ENCODE measurements at regions not wholly inside any gene's neighbourhood (a gene's known extent, or its start where the extent isn't known, plus 50 kb on each side); places are given as distances from the start of the nearest gene placed in this dataset.

DNA sequence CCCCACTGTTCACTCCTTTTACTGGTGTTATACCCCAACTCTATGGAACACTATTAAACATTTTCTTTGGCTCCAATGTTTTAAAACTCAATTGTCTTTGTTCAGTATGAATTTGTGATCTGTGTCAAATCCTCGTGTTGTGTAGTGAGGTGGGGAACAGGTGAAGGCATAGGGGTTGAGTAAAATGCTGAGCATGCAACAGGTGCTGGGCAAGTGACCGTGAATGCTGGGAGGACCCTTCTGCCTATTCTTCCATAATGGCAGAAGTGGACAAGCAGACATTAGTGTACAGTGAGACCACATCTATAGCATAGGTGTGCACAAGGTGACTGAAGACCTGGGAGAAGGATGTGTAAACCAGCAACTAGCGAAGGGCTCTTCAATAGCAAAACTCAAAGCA lies 1188.0 kb downstream of the UQCRFS1 start:
- TF ChIP-seq CEBPB (IDR thresholded peaks at IDR 0.05), result no peak
- TF ChIP-seq USF1 (IDR thresholded peaks at IDR 0.05), result no peak
- TF ChIP-seq TEAD4 (IDR thresholded peaks at IDR 0.05), result no peak
- no peak for TF ChIP-seq YY1 (IDR thresholded peaks at IDR 0.05; ENCODE audit: low read depth)
- TF ChIP-seq REST (IDR thresholded peaks at IDR 0.05; ENCODE audit: low read depth), result no peak
- no peak for TF ChIP-seq FOXM1 (IDR thresholded peaks at IDR 0.05; ENCODE audit: borderline replicate concordance, low read depth)
- TF ChIP-seq EGR1 (IDR thresholded peaks at IDR 0.05), result no peak
- no peak for TF ChIP-seq NFIC (IDR thresholded peaks at IDR 0.05)
- TF ChIP-seq EP300 (IDR thresholded peaks at IDR 0.05; ENCODE audit: borderline replicate concordance), result no peak
- TF ChIP-seq, protein P1, sequence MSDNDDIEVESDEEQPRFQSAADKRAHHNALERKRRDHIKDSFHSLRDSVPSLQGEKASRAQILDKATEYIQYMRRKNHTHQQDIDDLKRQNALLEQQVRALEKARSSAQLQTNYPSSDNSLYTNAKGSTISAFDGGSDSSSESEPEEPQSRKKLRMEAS (IDR thresholded peaks at IDR 0.05), result no peak
- TF ChIP-seq TCF12 (IDR thresholded peaks at IDR 0.05; ENCODE audit: low read depth), result no peak
- TF ChIP-seq TAF1 (IDR thresholded peaks at IDR 0.05; ENCODE audit: low read depth), result no peak
- no peak for TF ChIP-seq RAD21 (IDR thresholded peaks at IDR 0.05; ENCODE audit: low read depth)
- TF ChIP-seq ZBTB7A (IDR thresholded peaks at IDR 0.05; ENCODE audit: low read depth), result no peak
- TF ChIP-seq CREB1 (IDR thresholded peaks at IDR 0.05; ENCODE audit: low read depth), result no peak

DNA sequence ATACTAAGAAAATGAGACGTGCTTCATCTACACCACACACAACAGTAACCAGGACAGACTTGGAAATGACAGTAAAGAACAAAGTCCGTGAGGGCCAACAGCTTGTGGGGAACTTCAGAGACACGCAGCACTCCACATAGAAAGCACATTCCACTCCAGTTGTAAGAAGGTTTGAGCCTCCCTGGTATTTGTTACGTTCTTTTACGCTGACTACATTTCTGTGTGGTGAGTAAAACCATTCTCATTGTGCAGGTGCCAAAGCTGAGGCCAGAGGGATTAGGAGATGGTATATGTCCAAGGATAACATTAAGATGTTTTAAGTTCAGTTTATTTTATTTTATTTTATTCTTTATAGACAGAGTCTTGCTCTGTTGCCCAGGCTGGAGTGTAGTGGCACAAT lies 1189.9 kb downstream of the UQCRFS1 start:
- TF ChIP-seq TAF1 (IDR thresholded peaks at IDR 0.05; ENCODE audit: low read depth) (no peak), NFIC (IDR thresholded peaks at IDR 0.05) (peak; percentile 60), EP300 (IDR thresholded peaks at IDR 0.05; ENCODE audit: borderline replicate concordance) (peak; percentile 38; the same call in 1 of the 2 replicates), TEAD4 (IDR thresholded peaks at IDR 0.05) (peak; percentile 66)
- TF ChIP-seq, protein P1 (IDR thresholded peaks at IDR 0.05), result no peak

- no peak for TF ChIP-seq TCF12 (IDR thresholded peaks at IDR 0.05; ENCODE audit: low read depth)
- TF ChIP-seq TAF1 (IDR thresholded peaks at IDR 0.05; ENCODE audit: low read depth), result no peak
- no peak for TF ChIP-seq YY1 (IDR thresholded peaks at IDR 0.05; ENCODE audit: low read depth)
- TF ChIP-seq REST (IDR thresholded peaks at IDR 0.05; ENCODE audit: low read depth), result no peak
- TF ChIP-seq RAD21 (IDR thresholded peaks at IDR 0.05; ENCODE audit: low read depth), result no peak
- no peak for TF ChIP-seq EGR1 (IDR thresholded peaks at IDR 0.05)
Observed at GRCh38 chr19:28022506-28022905, 1190.4 kb downstream of the UQCRFS1 start.

DNA sequence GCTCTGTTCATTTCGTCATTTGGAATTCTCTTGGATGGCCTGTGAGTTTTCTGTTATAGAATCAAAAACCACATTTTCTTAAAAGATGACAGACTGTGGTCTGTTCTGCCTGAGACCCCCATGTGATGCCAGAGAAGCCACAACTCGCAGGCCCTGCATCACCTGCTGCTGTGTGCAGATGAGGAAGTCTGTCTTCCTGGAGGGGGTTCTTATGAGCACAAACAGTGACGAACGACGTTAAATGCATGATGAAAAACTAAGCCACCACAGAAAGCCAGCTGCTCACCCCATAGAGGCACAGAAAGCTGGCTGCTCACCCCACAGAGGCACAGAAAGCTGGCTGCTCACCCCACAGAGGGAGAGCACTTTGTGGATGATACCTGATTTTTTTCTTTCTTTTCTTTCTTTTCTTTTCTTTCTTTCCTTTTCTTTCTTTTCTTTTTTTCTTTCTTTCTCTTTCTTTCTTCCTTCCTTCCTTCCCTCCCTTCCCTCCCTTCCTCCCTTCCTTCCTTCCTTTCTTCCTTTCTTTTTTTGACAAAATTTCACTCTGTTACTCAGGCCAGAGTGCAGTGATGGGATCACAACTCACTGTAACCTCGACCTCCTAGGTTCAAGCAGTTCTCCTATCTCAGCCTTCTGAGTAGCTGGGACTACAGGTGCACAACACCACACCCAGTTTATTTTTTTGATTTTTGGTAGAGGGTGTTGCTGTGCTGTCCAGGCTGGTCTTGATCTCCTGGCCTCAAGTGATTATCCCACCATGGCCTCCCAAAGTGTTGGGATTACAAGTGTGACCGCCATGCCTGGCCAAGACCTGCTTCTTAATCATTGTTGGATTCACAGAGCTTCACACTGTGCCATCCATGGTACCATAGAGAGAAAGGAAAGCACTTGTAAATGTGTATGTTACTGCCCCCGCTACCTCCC lies 1191.4 kb downstream of the UQCRFS1 start:
- TF ChIP-seq EGR1 (IDR thresholded peaks at IDR 0.05) (no peak), FOXM1 (IDR thresholded peaks at IDR 0.05; ENCODE audit: borderline replicate concordance, low read depth) (no peak), YY1 (IDR thresholded peaks at IDR 0.05; ENCODE audit: low read depth) (no peak), CEBPB (IDR thresholded peaks at IDR 0.05) (no peak), CREB1 (IDR thresholded peaks at IDR 0.05; ENCODE audit: low read depth) (no peak), TEAD4 (IDR thresholded peaks at IDR 0.05) (no peak), NFIC (IDR thresholded peaks at IDR 0.05) (no peak), TCF12 (IDR thresholded peaks at IDR 0.05; ENCODE audit: low read depth) (no peak), USF1 (IDR thresholded peaks at IDR 0.05) (no peak), EP300 (IDR thresholded peaks at IDR 0.05; ENCODE audit: borderline replicate concordance) (no peak)

DNA sequence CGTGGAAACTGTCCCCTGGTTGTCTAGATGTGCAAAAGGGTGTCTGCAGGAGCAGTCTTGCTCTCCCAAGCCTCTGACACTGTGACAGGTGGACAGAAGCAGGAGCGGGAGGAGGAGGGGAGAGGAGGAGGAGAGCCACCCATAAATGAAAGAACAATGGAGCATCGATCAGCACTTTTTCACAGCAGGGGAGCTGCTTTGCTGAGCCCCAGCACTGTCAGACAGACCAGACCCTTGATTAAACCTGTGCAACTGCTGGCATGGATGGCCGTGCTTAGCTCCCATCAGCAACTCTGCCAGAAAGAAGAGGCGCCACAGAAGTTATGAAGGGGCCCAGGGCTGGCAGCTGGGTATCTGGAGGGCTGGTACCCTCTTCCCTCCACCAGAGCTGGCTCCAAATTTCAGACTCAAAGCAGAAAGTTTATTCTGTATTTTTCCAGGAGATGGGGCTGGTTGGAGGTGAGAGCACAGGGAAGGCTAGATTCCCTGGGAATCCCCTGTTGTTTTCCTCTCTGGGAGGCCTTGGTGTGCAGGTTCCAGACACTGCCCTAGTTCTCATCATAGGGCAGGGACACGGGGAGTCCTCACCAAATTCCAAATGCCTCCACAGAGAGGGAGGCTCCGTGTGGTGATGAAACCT lies 1192.2 kb downstream of the UQCRFS1 start:
- no peak for TF ChIP-seq USF1 (IDR thresholded peaks at IDR 0.05)
- TF ChIP-seq TCF12 (IDR thresholded peaks at IDR 0.05; ENCODE audit: low read depth), result no peak
- no peak for TF ChIP-seq ZBTB7A (IDR thresholded peaks at IDR 0.05; ENCODE audit: low read depth)
- no peak for TF ChIP-seq REST (IDR thresholded peaks at IDR 0.05; ENCODE audit: low read depth)
- TF ChIP-seq CREB1 (IDR thresholded peaks at IDR 0.05; ENCODE audit: low read depth), result no peak
- no peak for TF ChIP-seq EP300 (IDR thresholded peaks at IDR 0.05; ENCODE audit: borderline replicate concordance)

All from Ishikawa (cell line).